ENCODE measurements at regions not wholly inside any gene's neighbourhood (a gene's known extent, or its start where the extent isn't known, plus 50 kb on each side); places are given as distances from the start of the nearest gene placed in this dataset.

DNA sequence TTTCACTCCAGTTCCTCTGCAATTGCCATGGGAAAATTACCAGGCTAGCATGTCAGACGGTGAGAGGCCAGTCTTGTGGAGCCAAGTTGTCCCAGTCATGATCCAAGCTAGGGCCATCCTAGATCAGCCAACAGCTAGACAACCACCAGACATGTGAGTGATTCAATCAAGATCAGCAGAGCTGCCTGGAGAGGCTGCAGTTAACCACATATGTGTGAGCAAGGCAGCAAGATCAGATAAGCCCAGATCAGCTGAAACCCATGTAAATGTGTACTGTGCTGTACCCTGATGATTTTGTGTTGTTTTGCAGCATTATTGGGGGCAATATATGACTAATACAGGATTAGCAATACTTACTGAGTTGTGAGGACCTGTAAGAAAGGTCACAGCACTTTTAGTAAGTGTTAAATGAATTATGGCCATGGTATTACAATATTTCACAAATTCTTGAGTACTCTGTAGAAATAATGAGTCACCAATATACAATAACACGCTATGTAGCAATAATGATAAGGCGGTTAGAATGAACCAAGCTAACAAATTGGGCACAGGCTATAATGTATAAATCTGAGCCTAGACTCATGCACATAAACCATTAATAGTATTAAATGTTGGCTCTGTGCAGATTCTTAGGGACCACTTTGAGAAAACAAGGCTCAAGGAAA, 91.4 kb downstream of the SUDS3 start:
- DNase-seq, result no peak

DNA sequence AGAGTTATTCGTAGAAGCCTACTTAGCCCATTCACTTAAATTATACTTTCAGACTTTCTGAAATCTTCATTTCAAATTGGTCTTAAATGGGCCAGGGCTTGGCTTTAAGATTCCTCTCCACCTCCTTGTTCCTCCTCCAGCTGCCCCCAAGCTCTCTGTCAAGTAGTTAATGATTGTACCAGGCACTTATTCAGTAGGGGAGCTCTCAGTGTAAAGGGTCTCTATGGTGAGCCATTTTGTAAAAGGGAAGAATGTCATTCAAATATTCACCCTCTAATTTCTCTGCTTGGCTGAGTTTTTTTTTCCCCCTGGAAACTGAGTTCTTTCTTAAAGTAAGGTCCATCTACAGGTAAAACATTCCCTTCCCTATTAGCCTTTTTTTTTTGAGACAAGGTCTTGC, 96.6 kb downstream of the SUDS3 start:
- DNase-seq, result no peak

DNA sequence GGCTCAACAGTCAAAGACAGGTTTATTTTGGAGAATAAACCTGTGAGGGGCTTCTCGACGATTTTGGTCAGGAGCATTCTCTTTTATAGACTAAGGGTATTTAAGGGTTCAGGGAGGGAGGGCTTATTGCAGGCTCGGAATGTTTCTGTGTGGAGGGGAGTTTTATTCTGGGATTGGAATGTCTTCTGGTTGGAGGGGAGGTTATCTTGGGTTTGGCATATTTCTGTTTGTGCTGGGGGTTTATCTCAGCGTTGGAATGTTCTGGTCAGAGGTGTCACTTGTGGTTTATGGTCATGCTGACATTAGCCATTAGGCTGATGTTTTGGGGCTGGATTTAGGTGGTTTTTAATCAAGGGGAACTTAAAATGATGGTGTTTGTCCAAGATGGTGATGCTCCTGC, 103.9 kb downstream of the SUDS3 start:
- DNase-seq, result no peak

DNA sequence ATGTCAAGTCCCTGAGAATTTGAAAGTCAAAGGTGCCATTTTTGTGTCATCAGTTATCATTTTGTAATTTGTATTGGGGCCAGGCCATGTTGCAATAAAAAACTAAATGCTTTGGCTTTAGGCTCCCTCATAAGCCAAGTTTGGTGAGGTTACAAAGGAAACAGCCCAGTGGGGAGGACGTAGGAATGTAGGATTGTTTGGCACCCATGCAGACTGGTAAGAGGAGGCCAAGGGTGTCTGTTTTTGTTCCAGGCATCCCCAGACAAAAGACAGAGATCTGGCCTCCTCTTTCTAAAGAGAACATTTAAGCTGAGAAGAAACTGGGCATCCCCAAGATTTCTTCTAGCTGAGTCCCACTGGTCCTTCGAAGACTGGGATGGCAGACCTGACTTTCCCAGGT, 111.7 kb downstream of the SUDS3 start:
- no peak for DNase-seq

GRCh38 chr12:118493962-118494361, 117.6 kb downstream of the SUDS3 start:
- no peak for DNase-seq

DNA sequence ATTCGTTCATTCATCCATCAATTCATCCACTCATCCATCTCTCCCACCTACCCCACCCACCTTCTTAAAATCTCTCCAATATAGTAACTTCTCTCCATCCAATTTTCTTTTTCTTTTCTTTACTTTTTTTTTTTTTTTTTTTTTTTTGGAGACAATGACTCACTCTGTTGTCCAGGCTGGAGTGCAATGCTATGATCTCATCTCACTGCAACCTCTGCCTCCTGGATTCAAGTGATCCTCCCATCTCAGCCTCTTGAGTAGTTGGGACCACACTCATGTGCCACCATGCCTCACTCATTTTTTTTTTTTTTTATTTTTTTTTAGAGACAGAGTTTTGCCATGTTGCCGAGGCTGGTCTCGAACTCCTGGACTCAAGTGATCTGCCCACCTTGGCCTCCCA, 118.4 kb downstream of the SUDS3 start:
- DNase-seq, result no peak

DNA sequence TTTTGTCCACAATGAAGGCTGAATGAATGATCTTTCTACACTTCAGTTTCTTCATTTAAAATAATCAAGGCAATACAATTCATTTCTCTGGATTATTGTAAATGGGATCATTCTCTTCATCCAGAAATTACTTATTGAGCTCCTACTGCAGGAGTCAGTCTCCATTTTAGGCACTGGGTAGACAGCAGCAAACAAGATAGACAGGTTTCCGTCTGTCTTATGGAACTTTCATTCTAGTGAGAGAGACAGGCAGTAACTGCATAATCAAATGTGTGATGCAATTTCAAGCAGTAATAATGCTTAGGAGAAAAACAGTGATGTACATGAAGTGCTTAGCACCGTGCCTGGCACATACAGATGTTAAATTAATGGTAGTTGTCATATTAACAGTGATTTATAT, 118.9 kb downstream of the SUDS3 start:
- no peak for DNase-seq

DNA sequence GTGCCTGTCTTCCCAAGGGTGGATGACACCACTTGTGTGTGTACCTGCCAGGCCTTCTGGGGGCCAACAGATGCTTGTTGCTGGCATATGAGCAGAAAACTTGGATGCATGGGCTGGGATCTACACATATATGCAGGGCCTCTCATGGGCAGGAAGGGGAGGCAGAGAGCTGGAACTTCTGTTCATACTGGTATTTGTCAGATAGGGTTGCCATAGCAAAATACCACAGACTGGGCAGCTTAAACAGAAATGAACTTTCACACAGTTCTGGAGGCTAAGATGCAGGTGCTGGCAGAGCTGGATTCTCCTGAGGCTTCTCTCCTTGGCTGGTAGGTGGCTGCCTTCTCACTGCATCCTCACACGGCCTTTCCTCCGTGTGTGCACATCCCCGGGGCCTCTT, 121.8 kb downstream of the SUDS3 start:
- DNase-seq, result no peak

GRCh38 chr12:118500299-118500698, 123.9 kb downstream of the SUDS3 start:
- DNase-seq, result no peak

GRCh38 chr12:118501489-118501888, 125.1 kb downstream of the SUDS3 start:
- no peak for DNase-seq

DNA sequence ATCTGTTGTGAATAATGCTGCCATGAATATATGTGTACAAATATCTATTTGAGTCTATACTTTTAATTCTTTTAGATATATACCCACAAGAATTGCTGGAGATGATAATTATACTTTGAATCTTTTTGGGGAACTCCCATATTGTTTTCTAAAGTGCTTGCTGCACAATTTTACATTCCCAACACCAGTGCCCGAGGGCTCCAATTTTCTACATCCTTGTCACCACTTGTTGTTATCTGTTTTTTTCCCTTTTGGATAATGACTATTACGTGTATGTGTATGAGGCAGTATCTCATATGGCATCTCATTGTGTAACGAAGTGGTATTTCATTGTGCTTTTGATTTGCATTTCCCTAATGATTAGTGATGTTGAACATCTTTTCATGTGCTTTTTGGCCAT, 127.1 kb downstream of the SUDS3 start:
- DNase-seq, result no peak

DNA sequence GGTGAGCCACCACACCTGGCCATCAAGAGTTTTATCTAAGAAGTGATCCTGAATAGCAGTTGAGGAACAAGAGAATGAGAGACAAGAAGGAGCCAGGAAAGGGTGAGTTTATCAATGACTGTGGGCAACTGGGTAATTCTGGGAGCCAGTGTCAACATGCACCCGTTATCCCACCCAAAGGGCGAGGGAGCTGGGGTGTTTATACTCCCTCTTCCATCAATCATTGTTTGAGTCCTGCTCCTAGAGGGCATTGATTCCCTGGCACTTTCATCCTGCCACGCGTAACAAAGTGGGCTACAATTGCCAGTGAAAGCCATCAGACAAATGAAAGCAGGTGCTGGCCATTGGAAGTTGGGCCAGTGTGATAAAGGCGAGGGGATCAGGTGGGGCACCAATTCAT, 136.3 kb downstream of the SUDS3 start:
- DNase-seq, result no peak

GRCh38 chr12:118513611-118514010, 137.3 kb downstream of the SUDS3 start:
- DNase-seq, result no peak

DNA sequence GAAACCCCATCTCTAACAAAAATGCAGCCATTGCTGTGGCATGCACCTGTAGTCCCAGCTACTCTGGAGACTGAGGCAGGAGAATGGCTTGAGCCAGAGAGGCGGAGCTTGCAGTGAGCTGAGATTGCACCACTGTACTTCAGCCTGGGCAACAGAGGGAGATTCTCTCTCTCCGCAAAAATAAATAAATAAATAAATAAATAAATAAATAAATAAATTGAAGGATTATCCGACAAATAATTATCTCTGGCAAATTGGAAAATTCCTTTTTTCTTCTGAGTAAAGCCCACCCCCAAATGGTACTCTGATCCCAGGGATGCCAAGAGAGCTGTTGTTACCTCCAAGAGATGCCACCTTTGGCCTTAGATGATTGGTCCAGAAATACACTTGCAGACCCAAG, 137.9 kb downstream of the SUDS3 start:
- no peak for DNase-seq

DNA sequence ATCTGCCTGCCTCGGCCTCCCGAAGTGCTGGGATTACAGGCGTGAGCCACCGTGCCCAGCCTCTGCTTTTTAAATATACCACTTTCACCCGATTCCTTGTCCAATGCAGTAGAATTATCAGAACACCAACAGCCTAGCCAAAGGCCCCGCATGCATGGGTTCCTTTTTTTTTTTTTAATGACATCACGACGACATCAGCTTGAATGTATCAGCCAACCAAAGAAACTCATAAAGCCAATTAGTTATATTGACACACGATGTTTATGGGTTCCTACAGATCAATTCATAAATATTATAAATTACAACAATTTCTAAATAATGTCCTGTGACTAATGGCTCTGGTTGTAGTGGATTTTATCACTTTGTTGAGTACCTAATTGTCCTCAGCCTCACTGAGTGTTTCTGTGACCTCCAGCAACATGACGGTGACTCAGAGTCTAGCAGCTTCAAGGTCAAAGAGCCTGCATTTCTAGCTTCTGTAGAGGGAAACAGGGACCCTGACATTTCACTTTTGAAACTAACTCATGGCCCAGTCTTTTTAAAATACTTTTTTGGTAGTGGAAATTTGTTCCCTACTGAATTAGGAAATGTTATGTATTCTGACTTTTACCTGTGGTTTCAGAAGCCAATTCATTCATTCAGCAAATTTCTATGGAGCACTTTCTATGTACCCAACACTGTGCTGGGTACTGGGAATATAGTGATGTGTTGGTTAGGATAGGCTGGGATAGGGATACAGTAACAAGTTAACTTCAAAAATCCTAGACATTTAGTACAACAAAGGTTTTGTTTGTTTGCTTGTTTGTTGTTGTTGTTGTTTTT, 144.1 kb downstream of the SUDS3 start:
- no peak for DNase-seq

- no peak for DNase-seq
Measured at GRCh38 chr12:118521036-118521370, 144.6 kb downstream of the SUDS3 start.

- no peak for DNase-seq
Measured at GRCh38 chr12:118524446-118524845, 148.1 kb downstream of the SUDS3 start.

DNA sequence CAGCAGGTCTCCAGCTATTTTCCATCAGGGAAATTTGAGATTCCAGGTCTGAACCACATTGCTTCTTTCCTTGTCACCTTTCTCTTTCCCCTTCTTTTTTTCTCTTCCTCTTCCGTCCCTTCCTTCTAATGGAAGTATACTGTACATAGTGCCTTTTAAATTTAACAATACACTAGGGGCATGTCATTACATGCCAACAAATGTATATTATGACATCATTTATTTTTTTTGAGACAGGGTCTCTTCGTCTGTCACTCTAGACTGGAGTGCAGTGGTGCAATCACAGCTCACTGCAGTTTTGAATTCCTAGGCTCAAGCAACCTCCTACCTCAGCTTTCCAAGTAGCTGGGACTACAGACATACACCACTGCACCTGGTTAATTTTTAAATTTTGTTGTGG, 148.9 kb downstream of the SUDS3 start:
- DNase-seq, result no peak

DNA sequence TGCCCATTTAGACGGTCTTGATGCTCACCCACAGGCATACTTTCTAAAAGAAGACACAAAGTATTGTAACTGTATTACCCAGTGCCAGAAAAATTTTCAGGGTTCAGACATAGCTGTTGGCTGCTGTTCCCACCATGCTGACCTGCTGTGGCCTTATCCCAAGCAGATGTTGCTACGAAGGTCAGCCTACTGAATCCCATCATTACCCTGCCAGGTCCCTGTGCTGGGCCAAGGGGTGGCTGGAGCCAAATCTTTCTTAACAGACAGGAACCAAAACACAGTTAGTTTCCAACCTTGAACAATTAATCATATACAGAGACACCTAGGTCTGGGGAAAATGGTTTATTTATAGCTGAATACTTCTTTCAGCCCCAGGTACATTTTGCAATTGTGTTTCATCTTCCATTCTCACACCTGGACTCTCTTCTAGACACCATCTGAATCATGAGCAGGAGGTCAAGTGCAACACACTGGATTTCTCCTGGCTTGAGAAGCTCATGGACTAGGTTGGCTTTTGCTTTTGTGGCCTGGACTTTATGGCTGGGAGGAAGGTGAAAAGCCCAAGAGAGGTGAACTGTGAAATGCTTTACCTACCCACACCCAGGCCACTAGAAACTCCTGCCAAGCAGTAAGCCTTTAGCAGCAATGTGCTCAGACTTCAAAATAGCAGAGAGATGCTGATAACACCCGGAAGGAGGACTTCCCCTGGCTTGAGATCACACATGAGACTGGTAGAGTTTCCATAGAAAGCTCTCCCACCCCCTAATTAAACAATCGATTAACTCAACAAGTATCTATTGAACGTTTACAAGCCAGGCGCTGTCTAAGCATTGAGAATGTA, 150.1 kb downstream of the SUDS3 start:
- DNase-seq, result no peak

- no peak for DNase-seq
Measured at GRCh38 chr12:118527310-118527709, 151.0 kb downstream of the SUDS3 start.

DNA sequence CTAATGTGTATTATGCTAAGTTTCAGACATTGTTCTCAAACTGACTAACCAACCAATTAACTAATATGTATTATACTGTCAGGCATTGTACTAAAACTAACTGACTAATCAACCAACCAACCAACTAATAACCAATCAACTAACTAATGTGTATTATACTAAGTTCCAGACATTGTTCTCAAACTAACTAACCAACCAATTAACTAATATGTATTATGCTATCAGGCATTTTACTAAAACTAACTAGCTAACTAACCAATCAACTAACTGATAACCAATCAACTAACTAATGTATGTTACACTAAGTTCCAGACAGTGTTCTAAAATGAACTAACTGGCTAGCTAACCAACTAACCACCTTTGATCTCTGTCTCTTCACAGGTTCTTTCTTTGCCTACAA, 152.3 kb downstream of the SUDS3 start:
- no peak for DNase-seq

DNA sequence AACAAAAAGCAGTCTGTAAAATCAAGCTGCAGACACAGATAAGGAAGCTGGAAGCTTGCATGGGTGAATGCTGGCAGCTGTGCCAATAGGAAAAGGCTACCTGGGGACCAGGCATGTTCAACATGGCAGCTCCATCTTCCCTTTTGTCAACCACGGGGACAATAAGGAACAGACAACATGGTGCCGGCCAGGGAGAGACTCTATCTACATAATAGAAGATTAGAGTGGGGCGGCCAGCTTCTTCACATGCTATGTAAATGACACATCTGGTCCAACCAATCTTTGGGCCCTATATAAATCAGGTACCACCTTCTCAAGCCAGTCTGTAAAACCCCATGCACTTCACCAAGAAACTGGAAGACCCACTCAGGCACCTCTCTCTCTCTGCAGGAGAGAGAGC, 157.6 kb downstream of the SUDS3 start:
- no peak for DNase-seq

DNA sequence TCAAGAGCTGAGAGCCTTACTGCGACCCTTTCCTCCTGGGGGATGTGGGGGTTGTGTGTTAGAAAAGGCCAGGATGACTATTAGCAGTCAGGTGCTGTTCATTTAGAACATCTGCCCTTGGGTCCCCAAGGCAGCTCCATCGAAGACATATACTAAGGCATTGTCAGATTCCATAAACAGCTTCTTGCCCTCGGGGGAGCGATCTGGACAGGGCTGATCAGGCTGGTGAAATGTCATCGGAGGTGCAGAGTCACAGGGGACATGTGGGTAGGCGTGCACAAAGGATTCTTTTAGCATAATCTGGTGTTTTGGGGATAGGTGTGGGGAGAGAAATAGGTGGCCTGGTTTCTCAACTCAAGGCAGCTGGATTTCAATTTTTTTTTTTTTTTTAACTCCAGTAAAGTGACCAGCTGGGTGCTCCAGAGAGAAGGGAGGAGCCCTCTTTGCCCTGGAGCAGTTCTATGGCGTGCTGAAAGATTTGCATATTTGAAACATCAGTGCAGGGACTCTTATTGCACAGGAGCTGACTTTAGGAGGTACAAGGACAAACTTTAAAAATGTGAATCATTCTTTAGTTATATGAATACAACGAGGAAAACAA, 160.1 kb downstream of the SUDS3 start:
- DNase-seq, result no peak
